SK-N-SH (cell line): ENCODE measurements at regions not wholly inside any gene's neighbourhood (a gene's known extent, or its start where the extent isn't known, plus 50 kb on each side); places are given as distances from the start of the nearest gene placed in this dataset.

ENCODE experiments used
- CTCF ChIA-PET: fragments of 300-600, 350-600 bp; formaldehyde crosslinking; extraction: SDS; loops from one replicate; lab custom pipeline; 2021; lab: Yijun Ruan, JAX
- POLR2A ChIA-PET: fragments of 350-600 bp; sonication (Branson Sonifier 250); formaldehyde crosslinking; extraction: SDS; loops from one replicate; lab custom pipeline; 2020; ENCODE audit warnings: antibody characterized with exemption, inconsistent platforms; lab: Yijun Ruan, JAX
- DNase-seq: peaks from one replicate; pipeline ENCODE4 v3.0.0; 2012
- H2AFZ ChIP-seq: fragments of 200-600 bp; sonication (generic); 2 replicates; pipeline ENCODE4 v1.8.1; 2016; ENCODE audit warnings: antibody characterized with exemption, mild to moderate bottlenecking, low read depth
- H3F3A ChIP-seq: fragments of 200-600 bp; sonication (generic); replicated peaks from 2 replicates; pipeline ENCODE3; 2016; ENCODE audit warnings: antibody characterized with exemption, mild to moderate bottlenecking; ENCODE audit not compliant: insufficient read depth
- H3K27ac ChIP-seq, 2 experiments: fragments of 200-500 bp in 1 of 2; fragments of 200-600 bp in 1 of 2; sonication (Bioruptor generic) in 1 of 2; sonication (generic), shearing (Covaris generic) in 1 of 2; 2 replicates each; pipeline versions ENCODE4 v1.5.1 to v1.6.1; 2014 to 2016; ENCODE audit warnings: low read depth in 2 of 2, inconsistent platforms in 1 of 2, low read length in 1 of 2, mild to moderate bottlenecking in 1 of 2, mixed read lengths in 1 of 2
- H3K27me3 ChIP-seq: fragments of 200-600 bp; sonication (generic), shearing (Covaris generic); 2 replicates; pipeline ENCODE4 v1.6.1; 2016; ENCODE audit warnings: mixed run types; ENCODE audit not compliant: insufficient read depth
- H3K36me3 ChIP-seq, 2 experiments: fragments of 200-500 bp in 1 of 2; fragments of 200-600 bp in 1 of 2; sonication (Bioruptor generic) in 1 of 2; sonication (generic) in 1 of 2; replicated peaks in 1 of 2; 2 replicates each; pipeline versions ENCODE3 to v1.5.1; 2014 to 2016; ENCODE audit warnings: low read length in 1 of 2, mild to moderate bottlenecking in 1 of 2; ENCODE audit not compliant: insufficient read depth in 2 of 2, control insufficient read depth in 1 of 2
- H3K4me1 ChIP-seq, 2 experiments: fragments of 200-500 bp in 1 of 2; fragments of 200-600 bp in 1 of 2; sonication (Bioruptor generic) in 1 of 2; sonication (generic), shearing (Covaris generic) in 1 of 2; 2 replicates each; pipeline versions ENCODE4 v1.5.1 to v1.6.1; 2014 to 2016; ENCODE audit warnings: low read depth in 1 of 2, low read length in 1 of 2, mixed run types in 1 of 2; ENCODE audit not compliant: insufficient read depth in 2 of 2, control insufficient read depth in 1 of 2
- H3K4me2 ChIP-seq: fragments of 200-600 bp; sonication (generic), shearing (Covaris generic); 2 replicates; pipeline ENCODE4 v1.6.1; 2017; ENCODE audit warnings: mixed run types
- H3K4me3 ChIP-seq, 2 experiments: fragments of 200-500 bp in 1 of 2; fragments of 200-600 bp in 1 of 2; sonication (Bioruptor generic) in 1 of 2; sonication (generic), shearing (Covaris generic) in 1 of 2; 2 replicates each; pipeline versions ENCODE4 v1.5.1 to v1.8.1; 2014 to 2016; ENCODE audit warnings: low read depth in 2 of 2, inconsistent platforms in 1 of 2, low read length in 1 of 2, mild to moderate bottlenecking in 1 of 2, mixed read lengths in 1 of 2, moderate library complexity in 1 of 2
- H3K79me2 ChIP-seq: fragments of 200-600 bp; sonication (generic); 2 replicates; pipeline ENCODE4 v1.8.1; 2017; ENCODE audit warnings: mild to moderate bottlenecking; ENCODE audit not compliant: insufficient read depth
- H3K9ac ChIP-seq: fragments of 200-600 bp; sonication (generic); 2 replicates; pipeline ENCODE4 v1.6.1; 2017; ENCODE audit warnings: mixed run types
- H3K9me2 ChIP-seq: fragments of 200-600 bp; sonication (generic); 2 replicates; pipeline ENCODE4 v1.6.1; 2017; ENCODE audit warnings: mixed run types
- H3K9me3 ChIP-seq: fragments of 200-600 bp; sonication (generic); 2 replicates; pipeline ENCODE4 v1.6.1; 2017; ENCODE audit warnings: mixed run types, mild to moderate bottlenecking, moderate library complexity
- H4K20me1 ChIP-seq: fragments of 200-600 bp; sonication (generic); 2 replicates; pipeline ENCODE4 v1.6.1; 2017; ENCODE audit warnings: mild to moderate bottlenecking, mixed run types; ENCODE audit not compliant: insufficient read depth
- CHD2 ChIP-seq: fragments of 150-350 bp; IDR thresholded peaks from 2 replicates; pipeline ENCODE4 v1.6.1; 2018; ENCODE audit warnings: low read length; ENCODE audit not compliant: partially characterized antibody
- CTCF ChIP-seq: fragments of 200-600 bp; sonication (generic); IDR thresholded peaks from 2 replicates; pipeline ENCODE4 v1.6.1; 2017; ENCODE audit warnings: antibody characterized with exemption, mild to moderate bottlenecking, moderate library complexity
- EZH2phosphoT487 ChIP-seq: fragments of 200-600 bp; sonication (generic); IDR thresholded peaks from 2 replicates; pipeline ENCODE4 v1.6.1; 2017; ENCODE audit warnings: low read depth, mixed run types, mild to moderate bottlenecking, antibody characterized with exemption, moderate library complexity, borderline replicate concordance
- FOSL2 ChIP-seq: IDR thresholded peaks from 2 replicates; pipeline ENCODE4 v1.4.0; 2012; ENCODE audit warnings: low read depth, mild to moderate bottlenecking, moderate library complexity, borderline replicate concordance
- FOXJ3 ChIP-seq: sonication (generic); formaldehyde crosslinking; IDR thresholded peaks from 2 replicates; pipeline ENCODE4 v1.5.1; 2020; ENCODE audit warnings: mild to moderate bottlenecking, missing genetic modification reagents
- GABPA ChIP-seq: IDR thresholded peaks from 2 replicates; pipeline ENCODE4 v1.4.0; 2012; ENCODE audit warnings: low read depth, mild to moderate bottlenecking
- GATA2 ChIP-seq: sonication (generic); formaldehyde crosslinking; IDR thresholded peaks from 2 replicates; pipeline ENCODE4 v1.5.0; 2020; ENCODE audit warnings: mild to moderate bottlenecking, missing genetic modification reagents
- IRF3 ChIP-seq: fragments of 150-350 bp; IDR thresholded peaks from 2 replicates; pipeline ENCODE4 v1.6.1; 2016; ENCODE audit warnings: mild to moderate bottlenecking, low read depth, low read length
- MAX ChIP-seq: IDR thresholded peaks from 2 replicates; pipeline ENCODE4 v1.4.0; 2012; ENCODE audit warnings: low read depth
- MXI1 ChIP-seq: IDR thresholded peaks from 2 replicates; pipeline ENCODE4 v1.6.1; 2012; ENCODE audit warnings: mild to moderate bottlenecking, low read depth, low read length, improper control_type of control experiment
- NFIC ChIP-seq: IDR thresholded peaks from 2 replicates; pipeline ENCODE4 v1.4.0; 2012; ENCODE audit warnings: borderline replicate concordance
- POLR2AphosphoS5 ChIP-seq: IDR thresholded peaks from 2 replicates; pipeline ENCODE4 v1.6.1; 2012; ENCODE audit warnings: low read depth, low read length
- REST ChIP-seq: IDR thresholded peaks from 2 replicates; pipeline ENCODE4 v1.6.1; 2012; ENCODE audit warnings: mild to moderate bottlenecking, low read depth, low read length, moderate library complexity
- SMC3 ChIP-seq: IDR thresholded peaks from 2 replicates; pipeline ENCODE4 v1.6.1; 2012; ENCODE audit warnings: low read depth, low read length, improper control_type of control experiment
- TCF12 ChIP-seq: IDR thresholded peaks from 2 replicates; pipeline ENCODE4 v1.4.0; 2012
- TEAD4 ChIP-seq: IDR thresholded peaks from 2 replicates; pipeline ENCODE4 v1.4.0; 2012; ENCODE audit warnings: mild to moderate bottlenecking, borderline replicate concordance; ENCODE audit not compliant: insufficient read depth
- ZBTB33 ChIP-seq: IDR thresholded peaks from 2 replicates; pipeline ENCODE4 v1.4.0; 2012; ENCODE audit warnings: low read depth, borderline replicate concordance
- WGBS: methylation state at CpG from one replicate; pipeline ENCODE4 v1.1.6; 2017; ENCODE audit warnings: low lambda C conversion rate; 5-methylcytosine and 5-hydroxymethylcytosine counted together
- TF ChIP-seq, protein P1 (sequence below): fragments of 150-350 bp; IDR thresholded peaks from 2 replicates; pipeline ENCODE4 v1.6.1; 2017; ENCODE audit warnings: antibody characterized with exemption, low read length, low read depth, borderline replicate concordance
- TF ChIP-seq, protein P2 (sequence below): IDR thresholded peaks from 2 replicates; pipeline ENCODE4 v1.4.0; 2012; ENCODE audit warnings: low read depth, borderline replicate concordance

DNA sequence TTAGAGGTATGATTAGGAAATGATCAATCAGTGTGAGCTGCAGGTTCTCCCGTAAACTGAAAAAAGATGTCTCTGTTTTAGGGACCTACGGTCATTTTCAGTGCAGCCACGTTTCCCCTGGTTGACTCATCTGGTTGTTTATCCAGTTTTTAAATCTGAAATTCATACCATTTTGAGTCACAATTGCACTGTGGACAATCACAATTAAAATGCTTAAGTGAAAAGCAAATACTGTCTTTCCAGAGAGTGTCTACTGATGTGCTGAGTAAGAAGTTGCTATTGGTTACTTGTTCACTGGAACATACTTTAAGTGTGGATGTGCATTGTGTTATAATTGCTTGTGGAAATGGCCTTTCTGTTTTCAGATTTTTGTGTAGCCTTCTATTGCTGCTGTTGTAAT, 305.1 kb upstream of the SASH1 start (continued):
- TF ChIP-seq FOXJ3 (CRISPR knock-in tag) (no peak), REST (no peak), CHD2 (no peak), CTCF (no peak)
- TF ChIP-seq, protein P1, sequence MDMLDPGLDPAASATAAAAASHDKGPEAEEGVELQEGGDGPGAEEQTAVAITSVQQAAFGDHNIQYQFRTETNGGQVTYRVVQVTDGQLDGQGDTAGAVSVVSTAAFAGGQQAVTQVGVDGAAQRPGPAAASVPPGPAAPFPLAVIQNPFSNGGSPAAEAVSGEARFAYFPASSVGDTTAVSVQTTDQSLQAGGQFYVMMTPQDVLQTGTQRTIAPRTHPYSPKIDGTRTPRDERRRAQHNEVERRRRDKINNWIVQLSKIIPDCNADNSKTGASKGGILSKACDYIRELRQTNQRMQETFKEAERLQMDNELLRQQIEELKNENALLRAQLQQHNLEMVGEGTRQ, result no peak
- TF ChIP-seq, protein P2, sequence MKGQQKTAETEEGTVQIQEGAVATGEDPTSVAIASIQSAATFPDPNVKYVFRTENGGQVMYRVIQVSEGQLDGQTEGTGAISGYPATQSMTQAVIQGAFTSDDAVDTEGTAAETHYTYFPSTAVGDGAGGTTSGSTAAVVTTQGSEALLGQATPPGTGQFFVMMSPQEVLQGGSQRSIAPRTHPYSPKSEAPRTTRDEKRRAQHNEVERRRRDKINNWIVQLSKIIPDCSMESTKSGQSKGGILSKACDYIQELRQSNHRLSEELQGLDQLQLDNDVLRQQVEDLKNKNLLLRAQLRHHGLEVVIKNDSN, result no peak

DNA sequence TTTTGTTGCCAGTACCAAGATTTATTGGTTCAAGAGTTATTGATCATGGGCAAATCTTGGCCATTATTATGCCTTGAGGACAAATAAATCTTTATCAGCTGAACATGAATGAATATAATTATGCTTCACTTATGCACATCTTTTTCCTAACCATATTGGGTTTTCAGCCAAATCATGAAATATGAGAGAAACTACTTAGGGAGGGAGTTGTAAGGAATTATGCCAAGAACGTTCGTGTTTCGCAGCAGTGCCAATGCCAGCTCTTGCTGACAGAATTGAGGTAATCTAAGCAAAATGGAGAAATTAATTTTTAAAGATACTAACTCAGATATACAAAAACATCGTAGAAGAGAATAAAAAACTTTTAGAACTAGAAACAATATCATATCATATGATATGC, 301.1 kb upstream of the SASH1 start:
- H3K4me3 ChIP-seq, result no peak overlapping the region
- TF ChIP-seq POLR2AphosphoS5 (no peak), ZBTB33 (no peak), GATA2 (CRISPR knock-in tag) (no peak), MXI1 (no peak), CHD2 (no peak), TCF12 (no peak), NFIC (no peak), MAX (no peak), TEAD4 (no peak), GABPA (no peak), FOSL2 (no peak), IRF3 (no peak), FOXJ3 (CRISPR knock-in tag) (no peak), SMC3 (no peak), EZH2phosphoT487 (no peak)
- TF ChIP-seq, protein P1, result no peak

More for the DNA sequence above, 301.1 kb upstream of the SASH1 start:
- Histone ChIP-seq H4K20me1 (no peaks in the 10 kb centered on the region), H3K4me1 (no peaks in the 10 kb centered on the region), H3K36me3 (no peaks in the 10 kb centered on the region), H3K9ac (no peak overlapping the region), H3F3A (peaks cover 3% of the 10 kb centered on the region), H3K9me3 (peaks cover 5% of the 10 kb centered on the region; the same call in 1 of the 2 replicates), H3K27ac (no peak overlapping the region), H3K4me2 (no peak overlapping the region), H2AFZ (no peak overlapping the region), H3K79me2 (no peaks in the 10 kb centered on the region), H3K9me2 (no peaks in the 10 kb centered on the region), H3K27me3 (peaks cover 2% of the 10 kb centered on the region; the same call in 1 of the 2 replicates)
- CTCF ChIA-PET, result no interaction called here
- 24% methylated on average over 4 of the region's 4 CpGs for WGBS
- DNase-seq, result no peak
- POLR2A ChIA-PET, result no interaction called here
